ENCODE measurements at regions not wholly inside any gene's neighbourhood (a gene's known extent, or its start where the extent isn't known, plus 50 kb on each side); places are given as distances from the start of the nearest gene placed in this dataset.
"Not testable (repeated sequence)": the region's sequence is repeated elsewhere in the genome, so short reads cannot be mapped to it uniquely, and the experiment has no call there.

DNA sequence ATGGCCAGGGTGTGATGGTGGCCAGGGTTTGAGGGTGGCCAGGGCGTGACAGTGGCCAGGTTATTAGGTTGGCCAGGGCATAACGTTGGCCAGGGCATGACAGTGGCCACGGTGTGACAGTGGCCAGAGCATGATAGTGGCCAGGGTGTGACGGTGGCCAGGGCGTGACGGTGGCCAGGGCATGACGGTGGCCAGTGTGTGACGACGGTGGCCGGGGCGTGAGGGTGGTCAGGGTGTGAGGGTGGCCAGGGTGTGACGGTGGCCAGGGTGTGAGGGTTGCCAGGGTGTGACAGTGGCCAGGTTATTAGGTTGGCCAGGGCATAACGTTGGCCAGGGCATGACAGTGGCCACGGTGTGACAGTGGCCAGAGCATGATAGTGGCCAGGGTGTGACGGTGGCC, 642.8 kb downstream of the TBC1D22A start:
- not testable (repeated sequence) for FAIRE-seq

DNA sequence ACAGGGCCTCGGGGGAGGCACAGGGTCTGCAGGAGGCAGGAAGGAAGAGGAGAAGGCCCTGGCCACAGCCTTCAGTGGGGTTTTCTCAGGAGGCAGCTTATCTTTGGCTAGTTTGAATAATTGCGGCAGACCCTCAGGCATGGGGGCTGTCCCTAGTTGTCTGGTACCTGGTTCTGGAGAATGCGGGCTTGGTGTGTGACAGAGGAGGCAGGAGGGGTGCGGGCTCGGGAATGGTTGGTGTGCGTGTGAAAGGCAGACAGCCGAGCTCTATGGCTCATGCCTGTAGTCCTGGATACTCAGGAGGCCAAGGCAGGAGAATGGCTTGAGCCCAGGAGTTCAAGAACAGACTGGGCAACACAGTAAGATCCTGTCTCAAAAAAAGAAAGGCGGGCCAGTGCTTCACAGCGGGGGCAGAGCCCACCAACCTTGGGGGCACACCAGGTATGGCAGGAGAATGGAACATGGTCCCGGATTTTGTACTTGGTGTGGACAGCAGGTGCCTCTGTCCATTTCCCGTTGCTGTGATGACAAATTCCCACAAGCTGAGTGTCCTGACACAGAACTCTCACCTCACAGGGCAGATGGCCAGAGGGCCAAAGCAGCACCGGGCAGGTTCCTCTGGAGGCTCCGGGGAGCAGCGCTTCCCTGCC, 640.6 kb downstream of the TBC1D22A start:
- DNase-seq (ENCODE audit: insufficient read length, low spot score) (no peak), FAIRE-seq (no peak)

More for the DNA sequence above, 642.8 kb downstream of the TBC1D22A start:
- DNase-seq (ENCODE audit: insufficient read length, low spot score): not testable (repeated sequence)

DNA sequence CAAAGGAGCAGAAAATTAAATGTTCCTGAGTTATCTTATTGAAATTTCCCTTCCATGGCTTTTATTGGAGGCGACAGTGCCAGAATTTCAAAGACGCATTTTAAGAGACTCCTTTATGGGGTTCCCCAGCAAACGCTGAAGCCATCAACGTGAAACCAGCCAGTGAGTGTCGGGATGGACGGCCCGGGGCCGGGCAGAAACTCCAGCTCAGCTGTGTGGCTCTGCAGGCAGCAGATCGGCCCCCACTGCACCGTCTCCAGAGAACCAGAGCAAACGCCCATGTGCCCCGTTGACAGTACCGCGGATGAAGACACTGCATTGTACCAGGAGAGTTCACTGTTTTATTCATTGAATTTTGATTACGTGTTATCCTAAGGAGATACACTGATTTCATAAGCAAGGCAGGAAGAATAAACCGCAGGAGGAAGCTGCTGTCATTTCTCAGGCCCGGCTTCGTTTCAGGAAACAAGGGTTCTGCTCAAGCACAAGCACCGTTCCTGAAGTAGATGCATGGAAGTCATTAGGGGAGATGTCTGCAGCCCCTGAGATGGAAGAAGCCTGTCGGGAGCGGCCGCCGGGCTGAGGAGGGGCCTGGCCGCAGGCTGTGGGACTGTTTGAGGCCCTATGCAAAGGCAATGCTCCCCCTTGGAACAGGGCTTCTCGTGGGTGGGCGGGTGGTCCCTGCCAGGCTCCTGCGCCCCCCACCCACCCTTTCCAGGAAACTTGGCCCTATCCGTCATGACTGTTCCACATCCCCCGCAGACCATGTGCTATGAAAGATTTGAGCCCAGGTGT, 639.7 kb downstream of the TBC1D22A start:
- no peak for FAIRE-seq

DNA sequence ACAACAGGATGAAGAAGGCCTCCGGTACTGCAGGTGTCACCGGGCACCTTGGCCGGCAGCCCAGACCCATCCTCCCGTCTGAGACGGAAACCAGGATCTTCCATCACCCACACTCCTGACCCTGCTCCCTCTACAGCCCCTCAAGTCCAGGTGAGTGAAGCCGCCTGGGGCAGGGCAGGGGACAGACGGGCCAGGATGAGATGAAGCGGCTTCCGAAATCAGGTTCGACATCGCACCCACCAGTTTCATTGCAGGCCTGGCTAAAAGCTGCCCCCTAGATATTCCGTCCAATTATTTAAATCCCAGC, 639.1 kb downstream of the TBC1D22A start:
- FAIRE-seq (no peak), DNase-seq (ENCODE audit: insufficient read length, low spot score) (no peak)

More for the DNA sequence above, 639.7 kb downstream of the TBC1D22A start:
- DNase-seq (ENCODE audit: insufficient read length, low spot score): no peak

DNA sequence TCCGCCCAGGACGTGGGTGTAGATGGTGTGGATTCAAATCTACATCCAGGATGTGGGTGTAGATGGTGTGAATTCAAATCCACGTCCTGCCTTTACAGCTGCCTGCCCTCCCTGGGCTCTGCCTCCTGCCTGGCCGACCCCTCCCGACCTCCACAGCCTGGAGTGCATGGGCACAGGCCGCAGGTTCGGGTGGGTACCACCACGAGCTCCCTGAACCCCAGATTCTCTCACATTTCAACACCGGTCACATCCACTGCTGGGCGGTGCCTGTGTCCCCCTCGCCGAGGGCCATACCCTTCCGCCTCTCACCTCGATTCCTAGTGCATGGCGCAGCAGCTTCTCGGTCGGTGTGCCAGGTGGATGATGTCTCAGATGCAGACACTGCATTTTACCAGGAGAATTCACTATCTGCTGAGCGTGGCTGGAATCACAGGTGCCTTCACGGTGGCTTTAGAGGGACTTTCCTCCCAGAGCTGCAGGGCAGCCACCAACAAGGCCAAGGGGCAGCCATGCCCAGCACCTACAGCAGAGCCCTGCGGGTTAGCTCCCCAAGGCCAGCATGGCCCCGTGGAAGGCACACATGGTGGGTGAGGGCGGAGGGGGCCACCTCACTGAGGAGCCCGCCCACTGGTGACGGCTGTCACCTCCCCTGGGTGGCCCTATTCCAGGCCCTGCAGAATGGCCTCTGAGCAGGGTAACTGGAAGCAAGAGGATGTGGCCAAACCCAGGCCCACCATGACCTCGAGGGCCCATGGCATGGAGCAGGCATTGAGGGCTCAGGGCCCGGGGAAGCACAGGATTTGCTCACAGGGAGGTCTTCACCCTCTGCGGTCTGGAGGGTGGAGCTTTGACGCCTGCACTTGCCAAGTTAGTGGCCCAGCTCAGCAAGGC, 638.5 kb downstream of the TBC1D22A start:
- no peak for FAIRE-seq
- DNase-seq (ENCODE audit: insufficient read length, low spot score): no peak

DNA sequence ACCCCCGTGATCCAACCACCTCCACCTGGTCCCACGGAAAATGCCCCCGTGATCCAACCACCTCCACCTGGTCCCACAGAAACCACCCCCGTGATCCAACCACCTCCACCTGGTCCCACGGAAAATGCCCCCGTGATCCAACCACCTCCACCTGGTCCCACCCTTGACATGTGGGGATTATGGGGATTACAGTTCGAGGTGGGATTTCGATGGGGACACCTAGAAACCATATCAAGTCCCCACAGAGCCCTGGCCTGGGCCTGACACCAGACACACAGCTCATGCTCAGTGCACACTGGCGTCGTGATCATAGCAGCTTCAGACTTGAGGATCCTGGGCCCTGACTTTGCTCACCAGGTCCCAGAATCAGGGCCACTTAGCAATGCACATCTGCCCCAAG, 637.7 kb downstream of the TBC1D22A start:
- DNase-seq (ENCODE audit: insufficient read length, low spot score); FAIRE-seq: not testable (repeated sequence)

DNA sequence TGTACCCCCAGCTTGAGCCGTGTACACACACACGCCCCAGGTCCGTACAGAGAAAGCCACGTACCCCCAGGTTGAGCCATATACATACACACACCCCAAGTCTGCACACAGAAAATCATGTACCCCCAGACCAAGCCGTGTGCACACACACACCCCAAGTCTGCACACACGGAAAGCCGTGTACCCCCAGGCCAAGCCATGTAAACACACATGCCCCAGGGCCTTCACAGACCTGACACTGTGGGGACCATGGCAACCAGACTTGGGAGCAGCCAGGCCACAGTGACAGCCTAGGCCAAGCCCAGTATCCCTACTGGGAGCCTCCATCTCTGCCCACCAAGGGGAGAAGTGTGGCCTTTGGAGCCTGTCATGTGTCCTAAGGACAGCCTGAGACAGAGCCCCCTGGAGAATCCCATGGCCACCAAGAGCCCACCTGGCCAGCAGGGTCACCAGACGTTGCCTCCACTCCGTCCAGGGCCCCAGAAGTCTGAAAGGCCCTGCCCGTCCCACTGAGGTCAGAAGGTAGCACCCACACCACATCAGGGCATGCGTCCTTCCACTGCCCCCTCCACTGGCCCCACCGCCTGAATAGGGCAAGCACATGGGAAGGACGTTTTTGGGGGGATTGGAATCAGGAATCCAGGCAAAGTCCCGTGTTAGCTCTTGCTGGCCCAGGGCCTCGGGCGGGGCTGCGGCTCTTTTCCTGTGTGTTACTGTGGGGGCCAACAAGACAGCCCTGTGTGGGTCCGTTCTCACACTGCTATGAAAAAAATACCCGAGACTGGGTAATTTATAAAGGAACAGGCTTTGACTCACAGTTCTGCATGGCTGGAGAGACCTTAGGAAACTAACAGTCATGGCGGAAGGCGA, 636.7 kb downstream of the TBC1D22A start:
- FAIRE-seq (no peak), DNase-seq (ENCODE audit: insufficient read length, low spot score) (no peak)

DNA sequence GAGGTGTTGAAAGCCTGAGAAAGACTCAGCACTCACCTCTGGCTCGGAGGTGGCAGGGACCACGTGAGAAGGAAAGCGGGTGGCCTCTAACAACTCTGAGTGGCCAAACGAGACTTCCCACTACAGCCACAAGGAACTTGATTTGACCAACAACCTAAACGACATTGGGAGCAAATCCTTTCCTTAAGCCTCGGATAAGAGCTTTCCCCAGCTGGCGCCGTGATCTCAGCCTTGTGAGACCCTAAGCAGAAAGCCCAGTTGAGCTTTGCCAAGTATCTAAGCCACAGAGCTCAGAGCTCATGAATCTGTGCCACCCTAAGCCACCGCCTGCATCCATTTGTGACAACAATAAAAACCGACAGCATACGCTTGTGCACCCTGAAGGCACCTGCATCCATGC, 636.0 kb downstream of the TBC1D22A start:
- DNase-seq (ENCODE audit: insufficient read length, low spot score): no peak
- no peak for FAIRE-seq

DNA sequence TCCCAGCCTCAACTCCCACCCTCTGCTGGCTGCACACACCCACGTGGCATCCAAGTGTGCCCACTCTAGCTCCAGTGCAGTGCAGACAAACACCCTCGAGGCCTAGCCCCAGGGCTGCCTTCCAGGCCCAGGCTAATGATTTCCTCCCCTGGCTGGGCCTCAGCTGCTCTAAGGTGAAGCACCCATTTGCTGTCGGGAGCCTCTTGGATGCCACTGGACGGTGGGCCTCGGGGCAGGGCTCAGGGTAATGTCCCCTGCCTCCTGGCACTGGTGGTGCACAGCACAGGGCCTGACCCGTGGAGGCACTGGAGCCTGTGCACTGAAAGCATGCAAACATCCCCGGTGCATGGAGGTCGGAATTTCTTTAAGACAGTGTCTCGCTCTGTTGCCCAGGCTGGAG, 635.2 kb downstream of the TBC1D22A start:
- DNase-seq (ENCODE audit: insufficient read length, low spot score): no peak
- FAIRE-seq: no peak

DNA sequence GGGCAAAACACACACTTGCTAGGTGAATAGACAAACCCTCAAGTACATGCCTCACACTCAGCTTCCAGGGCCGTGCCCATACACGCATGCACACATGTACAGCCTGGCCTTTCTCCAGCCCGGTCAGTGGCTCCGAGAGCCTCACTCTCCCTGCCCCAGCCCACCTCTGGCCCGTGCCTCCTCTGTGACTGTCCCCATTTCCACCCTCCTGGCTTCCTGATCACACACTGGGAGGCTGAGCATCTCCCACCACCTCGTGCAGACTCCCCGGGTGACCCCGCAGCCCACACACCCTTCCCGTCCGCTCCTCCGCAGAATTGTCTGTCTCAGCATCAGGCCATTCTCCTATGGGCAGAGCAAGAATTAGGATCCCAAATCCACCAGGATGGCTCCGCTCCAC, 634.1 kb downstream of the TBC1D22A start:
- no peak for FAIRE-seq
- DNase-seq (ENCODE audit: insufficient read length, low spot score): no peak

DNA sequence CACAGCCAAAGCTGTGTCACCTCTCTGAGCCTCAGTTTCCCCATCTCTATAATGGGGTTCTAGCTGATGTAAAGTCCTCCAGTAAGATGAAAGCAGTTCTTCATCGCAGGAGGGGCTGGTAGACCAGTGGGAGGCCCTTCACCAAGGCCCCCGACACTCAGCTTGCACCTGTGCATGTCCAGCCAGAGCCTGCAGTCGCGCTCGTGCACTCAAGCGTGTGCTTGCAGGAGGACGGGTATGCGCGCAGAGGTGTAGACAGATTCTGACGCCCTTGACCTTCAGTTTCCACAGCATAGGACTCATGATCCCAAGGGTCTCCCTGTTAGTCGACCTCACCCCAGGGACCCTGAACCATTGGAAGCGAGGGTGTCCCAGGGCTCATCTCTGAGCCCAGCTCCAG, 633.7 kb downstream of the TBC1D22A start:
- no peak for FAIRE-seq
- DNase-seq (ENCODE audit: insufficient read length, low spot score): no peak

DNA sequence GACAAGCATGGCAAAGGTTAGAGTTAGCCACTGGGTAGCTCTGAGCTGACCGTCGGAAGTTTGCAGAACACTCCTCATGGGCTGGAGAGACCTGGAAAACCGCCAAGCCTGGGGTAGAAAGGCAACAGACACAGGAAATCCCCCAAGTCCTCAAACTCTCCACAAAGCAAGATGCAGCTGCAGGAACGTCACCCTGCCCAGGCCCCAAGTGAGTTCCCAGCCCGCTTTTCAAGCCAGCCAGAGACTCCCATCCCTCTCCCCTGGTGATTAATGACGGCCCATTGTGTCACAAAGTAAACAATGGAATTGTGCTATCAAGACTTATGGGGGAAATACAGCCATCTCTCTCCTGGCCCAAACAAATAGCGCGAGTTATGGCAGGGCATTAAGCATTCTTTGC, 633.0 kb downstream of the TBC1D22A start:
- DNase-seq (ENCODE audit: insufficient read length, low spot score): no peak
- FAIRE-seq: no peak

DNA sequence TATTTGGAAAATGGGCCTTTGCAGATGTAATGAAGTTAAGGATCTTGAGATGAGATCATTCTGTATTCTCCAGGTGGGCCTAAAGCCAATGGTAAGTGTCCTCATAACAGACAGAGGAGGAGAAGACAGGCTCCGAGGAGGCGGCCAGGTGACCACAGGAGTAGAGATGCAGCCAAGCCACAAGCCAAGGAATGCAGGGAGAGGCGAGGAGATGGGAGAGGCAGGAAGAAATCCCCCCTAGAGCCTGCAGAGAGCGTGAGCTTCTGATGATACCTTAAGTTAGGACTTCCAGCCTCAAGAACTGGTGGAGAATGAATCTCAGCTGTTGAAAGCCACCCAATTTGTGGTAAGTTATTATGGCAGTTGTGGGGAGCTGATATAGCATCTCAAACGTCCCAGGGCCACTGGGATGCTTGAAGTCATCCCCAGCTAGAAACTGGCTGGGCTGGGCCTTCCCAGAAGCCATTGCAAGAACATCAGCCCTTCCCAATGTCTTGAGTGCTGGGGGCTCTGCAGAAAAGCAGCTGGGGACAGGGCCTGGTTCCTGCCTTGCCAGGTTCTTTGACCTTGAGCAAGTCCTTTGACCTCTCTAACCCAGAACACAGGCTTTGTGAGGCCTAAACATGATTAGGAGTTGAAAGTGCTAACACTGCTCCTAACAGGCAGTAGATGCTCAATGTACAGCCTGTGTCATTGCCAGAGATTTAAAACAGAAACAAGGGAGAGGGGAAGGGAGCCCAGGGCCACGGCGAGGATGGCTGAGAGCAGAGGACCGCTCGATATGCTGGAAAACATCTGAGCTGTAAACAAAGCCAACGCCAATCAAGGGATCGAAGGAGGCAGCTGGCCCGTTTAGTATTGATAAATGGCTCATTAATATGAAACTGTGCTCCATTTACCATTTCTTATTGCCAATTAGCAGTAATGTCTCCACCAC, 632.3 kb downstream of the TBC1D22A start:
- FAIRE-seq (no peak), DNase-seq (ENCODE audit: insufficient read length, low spot score) (no peak)

DNA sequence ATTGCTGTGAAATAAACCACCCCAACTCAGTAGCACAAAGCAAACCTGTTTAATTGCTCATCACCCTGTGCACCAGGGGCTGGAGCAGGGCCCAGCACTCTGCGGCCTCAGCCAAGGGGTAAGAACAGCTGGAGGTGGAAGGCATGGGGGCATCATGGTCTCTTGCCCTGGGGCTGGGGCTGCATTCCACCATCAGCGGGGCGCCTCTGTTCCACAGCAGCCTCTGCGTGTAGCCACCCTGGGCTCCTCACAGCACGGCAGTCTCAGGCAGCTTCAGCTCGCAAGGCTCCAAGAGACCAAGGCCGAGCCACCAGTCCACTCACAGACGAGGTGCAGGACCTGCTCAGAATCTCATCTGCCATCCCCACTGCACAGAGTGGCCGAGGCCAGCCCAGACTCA, 630.7 kb downstream of the TBC1D22A start:
- FAIRE-seq (no peak), DNase-seq (ENCODE audit: insufficient read length, low spot score) (no peak)

DNA sequence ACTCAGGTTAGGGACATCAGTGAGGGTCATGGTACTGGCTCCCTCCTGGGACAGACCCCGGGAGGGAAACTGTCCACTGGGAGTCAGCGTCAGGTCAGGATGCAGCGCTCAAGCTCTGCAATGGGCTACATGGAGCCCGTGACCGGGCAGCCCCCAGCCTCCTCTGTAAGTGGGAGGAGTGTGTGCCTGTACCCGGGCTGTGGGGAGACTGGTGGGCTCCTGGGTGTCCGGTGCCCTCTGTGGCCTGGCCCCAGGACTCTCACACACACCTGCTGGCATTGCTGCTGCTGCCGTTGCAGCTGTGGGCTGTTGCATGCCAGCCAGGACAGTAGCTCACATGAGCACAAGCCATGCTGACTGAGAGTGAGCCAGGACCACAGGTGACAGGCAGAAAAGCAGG, 630.3 kb downstream of the TBC1D22A start:
- FAIRE-seq (no peak), DNase-seq (ENCODE audit: insufficient read length, low spot score) (no peak)

DNA sequence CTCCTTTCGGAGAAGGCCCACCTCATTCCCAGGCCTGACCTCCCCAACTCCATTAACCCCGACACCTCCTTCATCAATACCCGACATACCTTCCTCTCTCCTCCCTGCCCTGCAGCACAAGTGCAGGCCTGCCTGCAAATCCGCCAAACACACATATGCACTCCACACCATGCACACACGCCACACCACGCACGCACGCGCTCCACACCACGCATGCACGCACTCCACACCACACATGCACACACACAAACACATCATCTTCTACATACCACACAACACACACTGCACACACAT, 629.6 kb downstream of the TBC1D22A start:
- no peak for FAIRE-seq

DNA sequence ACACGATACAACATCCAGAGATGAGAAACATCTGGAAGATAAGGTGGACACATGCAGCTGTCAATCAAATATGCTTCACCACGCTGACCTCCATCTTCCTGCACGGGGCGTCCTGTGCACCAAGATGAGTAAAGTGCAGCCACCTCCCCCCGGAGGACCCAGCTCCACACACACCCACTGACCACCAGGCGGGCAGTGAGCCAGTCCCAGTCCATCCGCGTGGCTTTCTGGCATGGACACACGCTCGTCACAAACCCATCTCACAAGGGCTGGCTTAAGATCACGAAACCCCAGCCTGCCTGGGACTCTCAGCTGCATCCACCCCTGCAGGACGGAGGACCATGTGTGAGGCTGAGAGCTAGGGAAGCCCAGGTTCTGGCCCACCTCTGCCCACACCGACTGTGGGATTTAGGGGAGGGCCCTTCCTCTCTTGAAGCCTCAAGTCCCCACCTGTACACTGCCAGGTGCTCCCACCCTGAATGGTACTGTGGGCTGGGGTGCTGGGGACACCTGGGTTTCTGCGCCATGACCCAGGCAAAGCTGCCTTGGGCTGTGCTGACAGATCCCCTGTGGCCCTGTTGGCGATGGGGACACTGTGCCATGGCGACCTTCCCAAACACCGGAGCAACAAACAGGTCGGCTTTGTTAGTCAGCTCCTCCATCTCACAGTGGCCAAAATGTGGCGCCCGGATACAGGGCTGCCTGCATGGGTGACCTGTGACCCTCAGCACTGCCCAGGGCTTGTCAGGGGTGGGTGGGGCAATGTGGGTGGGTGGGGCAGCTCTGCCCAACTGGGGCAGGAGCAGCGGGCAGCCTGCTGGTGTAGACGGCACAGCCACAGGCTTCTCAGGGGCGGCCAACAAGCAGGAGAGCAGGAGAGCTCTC, 629.0 kb downstream of the TBC1D22A start:
- FAIRE-seq: no peak
- no peak for DNase-seq (ENCODE audit: insufficient read length, low spot score)

More for the DNA sequence above, 629.6 kb downstream of the TBC1D22A start:
- DNase-seq (ENCODE audit: insufficient read length, low spot score): no peak

All from HTR-8/SVneo (cell line).